Upper lobe of left lung (tissue), 4 donors: ENCODE measurements at regions not wholly inside any gene's neighbourhood (a gene's known extent, or its start where the extent isn't known, plus 50 kb on each side); places are given as distances from the start of the nearest gene placed in this dataset.

Experiments used
- EP300 ChIP-seq, 4 donors: sonication (generic); formaldehyde crosslinking; IDR thresholded peaks; one replicate each; pipeline ENCODE4 v1.5.1; 2017; ENCODE audit warnings: antibody characterized with exemption in 4 of 4, control low read depth in 2 of 4
- POLR2A ChIP-seq, 4 donors: fragments of 450-650 bp; IDR thresholded peaks; one replicate each; pipeline ENCODE4 v1.5.1; 2016 to 2017; ENCODE audit warnings: antibody characterized with exemption in 4 of 4, mild to moderate bottlenecking in 2 of 4
- POLR2AphosphoS5 ChIP-seq, 2 donors: sonication (generic); formaldehyde crosslinking; IDR thresholded peaks; one replicate each; pipeline ENCODE4 v1.5.1; 2017; ENCODE audit warnings: antibody characterized with exemption in 2 of 2
- TF ChIP-seq, protein P1 (sequence below), 6 experiments: fragments of 450-650 bp in 4 of 6; fragments of 200-600 bp in 2 of 6; sonication (generic) in 2 of 6; IDR thresholded peaks; one replicate each; pipeline ENCODE4 v1.5.1; 2016 to 2019; ENCODE audit warnings: antibody characterized with exemption in 6 of 6

DNA sequence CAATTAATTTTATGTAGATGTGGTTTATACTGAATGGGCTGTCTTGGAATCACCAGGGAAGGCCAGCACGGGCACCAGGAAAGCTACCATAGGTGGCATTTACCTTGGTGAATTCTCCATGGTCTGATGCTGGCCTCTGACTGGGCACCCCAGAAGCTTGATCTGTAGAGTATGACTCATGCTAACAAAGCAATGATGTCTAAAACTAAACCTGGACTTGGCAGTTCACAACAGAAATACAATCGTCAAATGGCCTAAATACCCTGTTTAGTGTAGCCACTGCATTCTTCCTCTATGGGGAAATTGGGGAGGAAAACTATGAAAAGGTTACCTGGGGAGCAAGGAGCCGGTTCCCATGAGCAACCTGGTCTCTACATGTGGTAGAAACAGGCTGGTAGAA is 98.0 kb downstream of the ATPSCKMT start:
- TF ChIP-seq, protein P1, sequence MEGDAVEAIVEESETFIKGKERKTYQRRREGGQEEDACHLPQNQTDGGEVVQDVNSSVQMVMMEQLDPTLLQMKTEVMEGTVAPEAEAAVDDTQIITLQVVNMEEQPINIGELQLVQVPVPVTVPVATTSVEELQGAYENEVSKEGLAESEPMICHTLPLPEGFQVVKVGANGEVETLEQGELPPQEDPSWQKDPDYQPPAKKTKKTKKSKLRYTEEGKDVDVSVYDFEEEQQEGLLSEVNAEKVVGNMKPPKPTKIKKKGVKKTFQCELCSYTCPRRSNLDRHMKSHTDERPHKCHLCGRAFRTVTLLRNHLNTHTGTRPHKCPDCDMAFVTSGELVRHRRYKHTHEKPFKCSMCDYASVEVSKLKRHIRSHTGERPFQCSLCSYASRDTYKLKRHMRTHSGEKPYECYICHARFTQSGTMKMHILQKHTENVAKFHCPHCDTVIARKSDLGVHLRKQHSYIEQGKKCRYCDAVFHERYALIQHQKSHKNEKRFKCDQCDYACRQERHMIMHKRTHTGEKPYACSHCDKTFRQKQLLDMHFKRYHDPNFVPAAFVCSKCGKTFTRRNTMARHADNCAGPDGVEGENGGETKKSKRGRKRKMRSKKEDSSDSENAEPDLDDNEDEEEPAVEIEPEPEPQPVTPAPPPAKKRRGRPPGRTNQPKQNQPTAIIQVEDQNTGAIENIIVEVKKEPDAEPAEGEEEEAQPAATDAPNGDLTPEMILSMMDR (IDR thresholded peaks at IDR 0.05) = no peak
- TF ChIP-seq POLR2A (IDR thresholded peaks at IDR 0.05) (no peak), POLR2AphosphoS5 (IDR thresholded peaks at IDR 0.05) (no peak), EP300 (IDR thresholded peaks at IDR 0.05) (no peak)
